Lung microvascular endothelial cell (primary cell): ENCODE measurements at regions not wholly inside any gene's neighbourhood (a gene's known extent, or its start where the extent isn't known, plus 50 kb on each side); places are given as distances from the start of the nearest gene placed in this dataset.
"Not testable (repeated sequence)": the region's sequence is repeated elsewhere in the genome, so short reads cannot be mapped to it uniquely, and the experiment has no call there.

Source experiments
- DNase-seq, 2 donors: peaks; one replicate each; pipeline versions ENCODE4 v3.0.0 to v3.0.0-alpha.2; 2010; ENCODE audit warnings: low read depth in 2 of 2

- no peak for DNase-seq
Observed at GRCh38 chr4:120207021-120207420, 140.4 kb upstream of the MAD2L1 start.

- DNase-seq, result no peak
Observed at GRCh38 chr4:120202222-120202621, 135.6 kb upstream of the MAD2L1 start.

GRCh38 chr4:120200573-120201110 is 134.0 kb upstream of the MAD2L1 start:
- not testable (repeated sequence) for DNase-seq

GRCh38 chr4:120198411-120198810 is 131.8 kb upstream of the MAD2L1 start:
- no peak for DNase-seq

GRCh38 chr4:120177603-120178002 is 111.0 kb upstream of the MAD2L1 start:
- DNase-seq, result no peak

- no peak for DNase-seq
Observed at GRCh38 chr4:120175272-120175671, 108.6 kb upstream of the MAD2L1 start.

GRCh38 chr4:120163895-120164294 is 97.2 kb upstream of the MAD2L1 start:
- DNase-seq, result no peak

- DNase-seq, result no peak
Observed at GRCh38 chr4:120158841-120159463, 92.3 kb upstream of the MAD2L1 start.

GRCh38 chr4:120158046-120158445 is 91.4 kb upstream of the MAD2L1 start:
- no peak for DNase-seq

- DNase-seq, result peak; percentile 83 to 90
Observed at GRCh38 chr4:120156120-120156718, 89.6 kb upstream of the MAD2L1 start.

- no peak for DNase-seq
Observed at GRCh38 chr4:120155287-120155686, 88.6 kb upstream of the MAD2L1 start.

- no peak for DNase-seq
Observed at GRCh38 chr4:120144634-120145033, 78.0 kb upstream of the MAD2L1 start.

- no peak for DNase-seq
Observed at GRCh38 chr4:120144041-120144440, 77.4 kb upstream of the MAD2L1 start.

GRCh38 chr4:120139392-120139791 is 72.7 kb upstream of the MAD2L1 start:
- no peak for DNase-seq

- no peak for DNase-seq
Observed at GRCh38 chr4:120132935-120133334, 66.3 kb upstream of the MAD2L1 start.

GRCh38 chr4:120130786-120131185 is 64.1 kb upstream of the MAD2L1 start:
- DNase-seq, result no peak
